A673 (cell line): ENCODE measurements at regions not wholly inside any gene's neighbourhood (a gene's known extent, or its start where the extent isn't known, plus 50 kb on each side); places are given as distances from the start of the nearest gene placed in this dataset.

Experiments
- CTCF ChIP-seq: fragments of 300-800, 200-600 bp; sonication (generic); conservative IDR thresholded peaks from 2 replicates; pipeline ENCODE4 v1.5.1; 2017; ENCODE audit warnings: low read depth, mild to moderate bottlenecking, antibody characterized with exemption, low read length, moderate library complexity, mixed read lengths
- EZH2 ChIP-seq: fragments of 200-600 bp; sonication (generic); IDR thresholded peaks from 2 replicates; pipeline ENCODE4 v1.6.1; 2017; ENCODE audit warnings: borderline replicate concordance, low read depth, mild to moderate bottlenecking, mixed read lengths, antibody characterized with exemption, low read length; ENCODE audit not compliant: poor library complexity, severe bottlenecking

GRCh38 chr3:152583963-152584362 lies 251.0 kb upstream of the P2RY1 start:
- TF ChIP-seq CTCF (no peak), EZH2 (no peak)
